ENCODE measurements at regions not wholly inside any gene's neighbourhood (a gene's known extent, or its start where the extent isn't known, plus 50 kb on each side); places are given as distances from the start of the nearest gene placed in this dataset.

GRCh38 chrX:17913801-17914200, 52.7 kb upstream of the RAI2 start:
- no peak for TF ChIP-seq CTCF (IDR thresholded peaks at IDR 0.05; ENCODE audit: insufficient read depth, low read length, poor library complexity, severe bottlenecking)
- TF ChIP-seq EZH2phosphoT487 (conservative IDR thresholded peaks at IDR 0.05; ENCODE audit: low read length): no peak

Measured in SU-DHL-6 (cell line).